ENCODE measurements at regions not wholly inside any gene's neighbourhood (a gene's known extent, or its start where the extent isn't known, plus 50 kb on each side); places are given as distances from the start of the nearest gene placed in this dataset.

DNA sequence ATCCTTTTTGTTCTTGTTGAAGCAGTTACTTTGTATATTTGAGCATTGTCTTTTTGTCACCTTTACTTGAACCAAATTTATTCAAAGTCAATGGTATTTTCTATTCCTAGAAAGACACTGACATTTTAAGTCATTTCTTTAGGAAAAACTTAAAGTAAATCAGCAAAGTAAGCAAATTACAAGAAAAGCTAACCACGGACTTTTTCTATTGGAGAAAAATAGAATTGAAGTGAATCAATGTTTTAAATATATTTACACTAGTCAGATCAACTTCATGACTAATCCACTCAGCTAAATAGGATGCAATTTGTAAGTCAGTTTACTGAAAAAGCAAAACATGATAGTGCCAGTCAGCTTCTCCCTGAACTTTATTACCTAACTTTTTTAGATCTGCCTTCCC is 733.8 kb upstream of the ALCAM start:
- TF ChIP-seq, protein P1, sequence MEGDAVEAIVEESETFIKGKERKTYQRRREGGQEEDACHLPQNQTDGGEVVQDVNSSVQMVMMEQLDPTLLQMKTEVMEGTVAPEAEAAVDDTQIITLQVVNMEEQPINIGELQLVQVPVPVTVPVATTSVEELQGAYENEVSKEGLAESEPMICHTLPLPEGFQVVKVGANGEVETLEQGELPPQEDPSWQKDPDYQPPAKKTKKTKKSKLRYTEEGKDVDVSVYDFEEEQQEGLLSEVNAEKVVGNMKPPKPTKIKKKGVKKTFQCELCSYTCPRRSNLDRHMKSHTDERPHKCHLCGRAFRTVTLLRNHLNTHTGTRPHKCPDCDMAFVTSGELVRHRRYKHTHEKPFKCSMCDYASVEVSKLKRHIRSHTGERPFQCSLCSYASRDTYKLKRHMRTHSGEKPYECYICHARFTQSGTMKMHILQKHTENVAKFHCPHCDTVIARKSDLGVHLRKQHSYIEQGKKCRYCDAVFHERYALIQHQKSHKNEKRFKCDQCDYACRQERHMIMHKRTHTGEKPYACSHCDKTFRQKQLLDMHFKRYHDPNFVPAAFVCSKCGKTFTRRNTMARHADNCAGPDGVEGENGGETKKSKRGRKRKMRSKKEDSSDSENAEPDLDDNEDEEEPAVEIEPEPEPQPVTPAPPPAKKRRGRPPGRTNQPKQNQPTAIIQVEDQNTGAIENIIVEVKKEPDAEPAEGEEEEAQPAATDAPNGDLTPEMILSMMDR (IDR thresholded peaks at IDR 0.05; ENCODE audit: borderline replicate concordance, insufficient read depth, low read depth, low read length), result no peak
- H3K4me3 ChIP-seq (ENCODE audit: low read depth, low read length), result no peak overlapping the region

DNA sequence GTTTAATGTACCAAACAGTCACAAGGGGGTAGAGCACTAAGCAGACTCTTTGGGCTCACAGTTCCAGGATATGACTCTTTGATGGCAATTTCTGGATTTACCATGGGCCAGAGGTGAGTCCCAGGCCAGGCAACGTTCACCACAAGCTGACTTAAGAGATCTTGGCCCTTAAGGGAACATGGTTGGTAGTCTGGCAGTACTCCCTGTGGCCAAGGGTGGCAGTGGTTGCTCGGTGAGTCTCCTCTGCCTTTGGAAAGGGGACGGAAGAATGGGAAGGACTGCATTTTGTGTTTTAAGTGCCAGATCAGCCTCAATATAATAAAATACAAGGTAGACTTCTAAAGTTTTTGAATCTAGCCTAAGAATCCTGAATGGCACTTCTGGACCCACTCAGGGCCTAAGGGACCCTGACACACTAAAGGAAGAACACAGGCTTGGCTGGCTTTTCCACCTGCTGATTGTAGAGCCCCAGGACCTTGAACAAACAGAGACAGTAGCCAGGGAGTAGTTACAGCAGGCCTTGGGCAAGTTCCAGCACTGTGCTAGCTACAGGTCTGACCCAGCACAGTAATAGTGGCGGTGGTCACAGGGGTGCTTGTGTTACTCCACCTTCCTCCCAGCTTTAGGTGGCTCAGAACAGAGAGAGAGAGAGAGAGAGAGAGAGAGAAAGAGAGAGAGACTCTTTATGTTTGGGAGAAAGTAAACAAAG is 730.7 kb upstream of the ALCAM start:
- no peak overlapping the region for H3K4me3 ChIP-seq (ENCODE audit: low read depth, low read length)
- TF ChIP-seq, protein P1 (IDR thresholded peaks at IDR 0.05; ENCODE audit: borderline replicate concordance, insufficient read depth, low read depth, low read length), result no peak

DNA sequence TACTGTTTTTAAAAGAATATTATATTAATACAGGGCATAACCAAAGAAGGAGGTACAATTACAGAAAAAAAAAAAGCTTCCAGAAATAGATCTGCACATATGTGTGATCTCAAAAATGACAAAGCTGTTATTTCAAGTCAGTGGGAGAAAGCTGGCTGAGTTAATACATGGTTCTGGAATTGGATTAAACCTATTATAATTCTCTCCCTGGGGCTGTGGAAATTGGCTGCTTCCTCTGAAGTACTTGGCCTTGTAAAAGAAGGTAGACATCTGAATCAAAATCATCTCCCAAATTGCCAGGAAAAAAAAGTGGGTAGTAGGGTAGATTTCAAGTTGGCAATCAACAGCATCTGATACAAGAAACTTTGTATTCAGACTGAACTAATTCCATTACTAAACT is 723.9 kb upstream of the ALCAM start:
- H3K4me3 ChIP-seq (ENCODE audit: low read depth, low read length), result no peak overlapping the region
- TF ChIP-seq, protein P1 (IDR thresholded peaks at IDR 0.05; ENCODE audit: borderline replicate concordance, insufficient read depth, low read depth, low read length), result no peak

DNA sequence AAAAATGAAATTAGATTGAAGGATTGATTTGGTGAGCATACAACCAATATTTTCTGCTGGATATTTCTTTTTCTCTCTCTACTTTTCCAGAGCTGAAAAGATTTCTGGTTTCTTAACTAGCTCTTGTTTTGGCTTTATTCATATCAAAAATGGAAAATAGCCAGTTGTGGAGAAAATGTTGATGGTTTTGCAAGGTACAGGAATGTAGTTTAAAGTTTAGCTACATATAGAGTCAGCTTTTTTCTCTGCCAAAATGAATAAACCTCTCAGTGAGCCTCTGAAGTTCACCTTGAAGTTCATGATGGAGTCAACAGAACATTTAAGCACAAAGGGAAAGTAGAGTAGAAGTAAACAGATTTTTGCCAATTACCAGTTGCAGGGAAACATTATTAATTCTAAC is 720.5 kb upstream of the ALCAM start:
- TF ChIP-seq, protein P1 (IDR thresholded peaks at IDR 0.05; ENCODE audit: borderline replicate concordance, insufficient read depth, low read depth, low read length), result no peak
- H3K4me3 ChIP-seq (ENCODE audit: low read depth, low read length), result no peak overlapping the region

DNA sequence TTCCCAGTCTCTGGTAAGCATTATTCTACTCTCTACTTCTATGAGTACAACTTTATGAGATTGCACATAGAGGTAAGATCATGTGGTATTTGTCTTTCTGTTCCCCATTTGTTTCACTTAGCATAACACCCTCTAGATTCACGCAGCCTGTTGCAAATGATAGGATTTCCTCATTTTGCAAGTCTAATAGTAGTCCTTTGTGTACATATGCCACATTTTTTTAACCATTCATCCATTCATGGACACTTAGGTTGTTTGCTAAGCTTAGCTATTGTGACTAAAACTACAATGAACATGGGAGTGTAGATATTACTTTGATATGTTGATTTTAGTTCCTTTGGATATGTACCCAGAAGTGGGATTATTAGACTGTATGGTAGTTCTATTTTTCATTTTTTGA is 717.9 kb upstream of the ALCAM start:
- TF ChIP-seq, protein P1 (IDR thresholded peaks at IDR 0.05; ENCODE audit: borderline replicate concordance, insufficient read depth, low read depth, low read length), result no peak
- H3K4me3 ChIP-seq (ENCODE audit: low read depth, low read length), result no peak overlapping the region

DNA sequence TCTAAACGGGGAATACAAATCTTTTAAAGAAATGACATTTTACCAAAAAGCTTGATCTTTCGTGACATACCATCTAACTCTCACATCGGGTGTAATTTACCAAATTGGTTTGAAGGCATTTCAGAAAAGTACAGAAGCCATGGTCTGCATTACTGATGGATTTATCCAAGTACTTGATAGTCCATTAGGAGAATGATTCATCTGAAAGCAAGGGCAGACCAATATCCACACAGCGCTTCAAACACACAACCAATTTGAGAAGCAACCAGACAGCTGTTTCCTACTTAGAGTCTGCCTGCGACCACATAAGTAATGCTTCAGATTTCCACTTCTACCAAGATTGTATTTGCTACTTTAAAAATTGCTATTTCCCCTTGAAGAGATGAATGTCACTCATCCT is 697.6 kb upstream of the ALCAM start:
- TF ChIP-seq, protein P1 (IDR thresholded peaks at IDR 0.05; ENCODE audit: borderline replicate concordance, insufficient read depth, low read depth, low read length), result no peak
- H3K4me3 ChIP-seq (ENCODE audit: low read depth, low read length), result no peak overlapping the region

DNA sequence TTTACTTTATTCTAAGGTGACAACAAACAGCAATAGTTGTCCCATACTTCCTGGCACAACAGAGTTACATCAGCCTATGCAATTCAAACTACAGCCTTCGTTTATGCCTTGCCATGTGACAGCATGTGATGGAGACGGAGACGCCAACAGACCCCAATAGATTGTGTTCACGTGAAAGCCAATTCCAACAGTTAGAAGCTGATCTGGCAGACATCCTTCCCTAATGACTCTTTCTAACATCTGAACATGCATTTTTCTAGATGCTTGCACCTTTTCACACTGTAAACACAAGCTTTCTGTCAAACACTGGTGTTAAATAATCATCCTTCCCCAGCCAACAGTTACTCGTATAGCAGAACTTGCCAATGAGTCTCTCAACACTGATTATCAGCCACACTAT is 694.4 kb upstream of the ALCAM start:
- TF ChIP-seq, protein P1 (IDR thresholded peaks at IDR 0.05; ENCODE audit: borderline replicate concordance, insufficient read depth, low read depth, low read length), result no peak
- no peak overlapping the region for H3K4me3 ChIP-seq (ENCODE audit: low read depth, low read length)
